ENCODE measurements at regions not wholly inside any gene's neighbourhood (a gene's known extent, or its start where the extent isn't known, plus 50 kb on each side); places are given as distances from the start of the nearest gene placed in this dataset.

- Histone ChIP-seq H3K23me2 (ENCODE audit: low read depth, low read length) (0 out of 2 replicates have a peak, but pooled peaks cover 1% of the 10 kb centered on the region), H3K4ac (replicated peaks; ENCODE audit: insufficient read length, low read depth, low read length) (no peak overlapping the region), H4K91ac (replicated peaks; ENCODE audit: insufficient read length, low read length) (no peak overlapping the region), H3K4me3 (ENCODE audit: extremely low read depth in 1 of 4, insufficient read depth in 2 of 4, low read depth in 3 of 4, low read length in 4 of 4) (no peak overlapping the region), H3K79me1 (ENCODE audit: low read depth, low read length) (no peaks in the 10 kb centered on the region), H3K18ac (ENCODE audit: extremely low read depth, low read length) (no peak overlapping the region), H3K56ac (replicated peaks; ENCODE audit: insufficient read length, low read depth, low read length) (no peak overlapping the region), H2BK15ac (ENCODE audit: low read length) (no peak overlapping the region), H2BK12ac (ENCODE audit: low read depth, low read length) (no peak overlapping the region), H3K9me3 (ENCODE audit: insufficient read depth in 2 of 2, low read depth in 1 of 2, low read length in 1 of 2) (no peaks in the 10 kb centered on the region), H3K23ac (ENCODE audit: insufficient read length) (no peak overlapping the region), H2AFZ (ENCODE audit: low read length) (no peak overlapping the region), H2AK5ac (ENCODE audit: low read depth, low read length) (no peak overlapping the region), H3K4me1 (replicated peaks in 1 of 4; ENCODE audit: control insufficient read depth in 3 of 4, insufficient read depth in 4 of 4, low read length in 3 of 4) (peaks cover 0 to 5% (median 0%) of the 10 kb centered on the region in 4 experiments; a peak in 2 of 7 replicates), H3K27ac (ENCODE audit: low read depth, low read length) (no peak overlapping the region), H4K20me1 (replicated peaks in 1 of 2; ENCODE audit: control insufficient read depth in 1 of 2, insufficient read depth in 2 of 2, low read length in 2 of 2) (no peaks in the 10 kb centered on the region), H3K79me2 (ENCODE audit: control insufficient read depth in 1 of 2, insufficient read depth in 2 of 2, low read length in 2 of 2) (no peaks in the 10 kb centered on the region), H4K5ac (ENCODE audit: insufficient read length, low read depth, low read length) (no peak overlapping the region), H3K4me2 (ENCODE audit: insufficient read depth in 1 of 2, low read depth in 2 of 2, low read length in 2 of 2) (no peak overlapping the region), H3K9ac (replicated peaks in 1 of 4; ENCODE audit: extremely low read depth in 1 of 4, low read depth in 3 of 4, low read length in 3 of 4) (no peak overlapping the region), H3K27me3 (replicated peaks in 1 of 4; ENCODE audit: control insufficient read depth in 3 of 4, extremely low read depth in 1 of 4, insufficient read depth in 3 of 4, low read length in 3 of 4) (no peaks in the 10 kb centered on the region), H2BK5ac (ENCODE audit: low read depth, low read length) (no peak overlapping the region), H2BK120ac (replicated peaks; ENCODE audit: low read depth, low read length) (no peak overlapping the region), H4K8ac (ENCODE audit: extremely low read depth, insufficient read depth, low read length) (no peak overlapping the region), H3K14ac (ENCODE audit: insufficient read length) (no peak overlapping the region), H3K36me3 (ENCODE audit: control insufficient read depth in 2 of 4, insufficient read depth in 4 of 4, low read length in 3 of 4) (no peaks in the 10 kb centered on the region), H2BK20ac (ENCODE audit: low read length) (no peak overlapping the region)
- ChIA-PET CTCF (ENCODE audit: partially characterized antibody) (interaction anchor here (1.0 to 1.7 kb wide), 6 partner anchors 16 to 127 kb away, joined by 3 to 7 read pairs (median 4); no protein-coding TSS in a partner anchor), POLR2A (ENCODE audit: partially characterized antibody) (interaction anchor here (0.8 kb wide), 1 partner anchor 20 kb away, joined by 3 read pairs; no protein-coding TSS in a partner anchor)
- WGBS, 2 experiments (ENCODE audit: extremely low coverage in 1 of 2, insufficient coverage in 1 of 2, insufficient read length in 1 of 2, insufficient replicate concordance in 2 of 2, low coverage in 1 of 2, low lambda C conversion rate in 2 of 2, missing lambda C conversion rate in 1 of 2): 90% methylated on average over 4 of the region's 4 CpGs; no CpG with 5 or more reads in 1 of the 2 experiments
- TF ChIP-seq POLR2A (IDR thresholded peaks at IDR 0.05; ENCODE audit: control extremely low read depth in 1 of 2, low read depth in 2 of 2, low read length in 2 of 2): no peak
- no peak for TF ChIP-seq RBBP5 (IDR thresholded peaks at IDR 0.05; ENCODE audit: borderline replicate concordance, low read depth, low read length)
- TF ChIP-seq TAF7 (optimal IDR thresholded peaks at IDR 0.05; ENCODE audit: borderline replicate concordance, low read depth, low read length): no peak
- no peak for TF ChIP-seq TAF1 (IDR thresholded peaks at IDR 0.05; ENCODE audit: low read depth, low read length)
- TF ChIP-seq SUZ12 (IDR thresholded peaks at IDR 0.05; ENCODE audit: low read length): no peak
- TF ChIP-seq JUND (IDR thresholded peaks at IDR 0.05; ENCODE audit: low read length): no peak
- no peak for TF ChIP-seq HDAC2 (IDR thresholded peaks at IDR 0.05; ENCODE audit: borderline replicate concordance in 1 of 2, low read depth in 2 of 2, low read length in 2 of 2)
- no peak for TF ChIP-seq ZNF274 (IDR thresholded peaks at IDR 0.05; ENCODE audit: borderline replicate concordance, extremely low read depth, low read length)
- TF ChIP-seq TEAD4 (IDR thresholded peaks at IDR 0.05; ENCODE audit: low read depth, low read length): no peak
- TF ChIP-seq BCL11A (IDR thresholded peaks at IDR 0.05; ENCODE audit: low read depth in 2 of 2, low read length in 2 of 2): no peak
- no peak for TF ChIP-seq RNF2 (IDR thresholded peaks at IDR 0.05; ENCODE audit: borderline replicate concordance, low read depth, low read length, missing control alignments, poor library complexity, severe bottlenecking)
- no peak for TF ChIP-seq NRF1 (IDR thresholded peaks at IDR 0.05; ENCODE audit: low read depth, low read length)
- no peak for FAIRE-seq
- DNase-seq (ENCODE audit: low read depth in 1 of 2, low spot score in 2 of 2): no peak
These were observed 131.0 kb downstream of the SMIM20 start for GRCh38 chr4:26044983-26045382.

Measured in H1 (cell line).